ENCODE measurements at regions not wholly inside any gene's neighbourhood (a gene's known extent, or its start where the extent isn't known, plus 50 kb on each side); places are given as distances from the start of the nearest gene placed in this dataset.
"Not testable (repeated sequence)": the region's sequence is repeated elsewhere in the genome, so short reads cannot be mapped to it uniquely, and the experiment has no call there.

DNA sequence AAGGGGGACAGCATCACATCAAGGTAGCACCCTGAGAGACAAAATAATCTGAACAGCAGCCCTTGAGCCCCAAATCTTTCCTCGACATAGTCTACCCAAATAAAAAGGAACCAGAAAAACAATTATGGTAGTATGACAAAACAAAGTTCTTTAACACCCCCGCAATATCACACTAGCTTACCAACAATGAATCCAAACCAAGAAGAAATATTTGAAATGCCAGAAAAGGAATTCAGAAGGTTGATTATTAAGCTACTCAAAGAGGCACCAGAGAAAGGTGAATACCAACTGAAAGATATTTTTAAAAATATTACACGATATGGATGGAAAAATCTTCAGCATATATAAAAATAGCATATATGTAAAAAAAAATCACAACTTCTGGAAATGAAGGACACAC lies 252.9 kb upstream of the SLITRK6 start:
- no peak for DNase-seq (ENCODE audit: low read depth in 3 of 3, low spot score in 2 of 3)

GRCh38 chr13:86051134-86052103 lies 252.2 kb upstream of the SLITRK6 start:
- DNase-seq (ENCODE audit: low read depth in 3 of 3, low spot score in 2 of 3), result no peak

GRCh38 chr13:86038490-86038889 lies 239.3 kb upstream of the SLITRK6 start:
- no peak for DNase-seq (ENCODE audit: low read depth in 3 of 3, low spot score in 2 of 3)

- peak; percentile 33 to 56 (median 41) for DNase-seq (ENCODE audit: low read depth in 3 of 3, low spot score in 2 of 3)
These were observed 221.3 kb upstream of the SLITRK6 start for GRCh38 chr13:86020351-86021002.

- no peak for DNase-seq (ENCODE audit: low read depth in 3 of 3, low spot score in 2 of 3)
These were observed 207.1 kb upstream of the SLITRK6 start for GRCh38 chr13:86006317-86006716.

DNA sequence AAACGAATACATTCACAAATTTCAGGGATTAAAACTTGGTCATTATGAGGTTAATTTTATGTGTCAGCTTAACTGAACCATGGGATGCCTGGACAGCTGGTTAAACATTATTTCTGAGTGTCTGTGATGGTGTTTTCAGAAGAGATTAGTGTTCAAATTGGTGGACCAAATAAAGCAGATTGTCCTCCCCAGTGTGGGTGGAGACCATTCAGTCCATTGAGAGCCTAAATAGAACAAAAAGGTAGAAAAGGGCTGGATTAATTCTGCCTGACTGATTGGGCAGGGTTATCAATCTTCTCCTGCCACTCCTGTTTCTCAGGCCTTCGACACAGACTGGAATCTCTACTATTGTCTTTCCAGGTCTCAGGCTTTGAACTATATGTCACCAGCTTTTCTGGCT lies 203.8 kb upstream of the SLITRK6 start:
- DNase-seq (ENCODE audit: low read depth in 3 of 3, low spot score in 2 of 3), result peak in 1 of 3 donors; percentile 1

GRCh38 chr13:86000546-86000945 lies 201.3 kb upstream of the SLITRK6 start:
- DNase-seq (ENCODE audit: low read depth in 3 of 3, low spot score in 2 of 3), result no peak

GRCh38 chr13:85997587-85997986 lies 198.4 kb upstream of the SLITRK6 start:
- DNase-seq (ENCODE audit: low read depth in 3 of 3, low spot score in 2 of 3), result no peak

DNA sequence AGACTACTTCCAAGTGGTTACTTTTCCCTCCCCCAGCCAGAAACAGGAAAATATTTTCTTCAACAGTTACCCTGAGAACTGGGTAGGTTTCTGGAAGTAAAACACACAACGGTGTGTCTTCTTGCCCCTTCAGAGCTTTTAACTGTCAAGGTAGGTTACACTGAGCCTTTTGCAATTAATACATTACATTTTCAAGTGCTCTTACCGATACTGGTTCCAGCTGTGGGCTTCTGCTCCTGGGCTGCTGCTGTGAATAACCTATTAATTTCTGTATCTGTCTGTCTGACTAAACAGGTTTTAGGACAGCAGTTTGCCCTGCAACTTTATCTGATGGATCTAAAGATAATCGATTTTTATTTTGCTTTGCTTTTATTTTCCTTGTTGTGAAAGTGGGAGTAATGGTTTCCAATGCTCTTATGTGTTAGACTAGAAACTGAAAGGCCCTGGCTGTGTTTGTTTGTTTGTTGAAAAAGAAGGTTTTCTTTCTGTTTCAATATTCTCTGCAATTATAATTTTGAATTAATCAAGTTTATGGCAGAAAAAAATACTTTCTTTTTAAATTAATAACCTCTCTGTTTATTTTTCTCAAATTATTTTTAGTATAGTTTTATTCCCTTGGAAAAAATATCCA lies 196.7 kb upstream of the SLITRK6 start:
- no peak for DNase-seq (ENCODE audit: low read depth in 3 of 3, low spot score in 2 of 3)

DNA sequence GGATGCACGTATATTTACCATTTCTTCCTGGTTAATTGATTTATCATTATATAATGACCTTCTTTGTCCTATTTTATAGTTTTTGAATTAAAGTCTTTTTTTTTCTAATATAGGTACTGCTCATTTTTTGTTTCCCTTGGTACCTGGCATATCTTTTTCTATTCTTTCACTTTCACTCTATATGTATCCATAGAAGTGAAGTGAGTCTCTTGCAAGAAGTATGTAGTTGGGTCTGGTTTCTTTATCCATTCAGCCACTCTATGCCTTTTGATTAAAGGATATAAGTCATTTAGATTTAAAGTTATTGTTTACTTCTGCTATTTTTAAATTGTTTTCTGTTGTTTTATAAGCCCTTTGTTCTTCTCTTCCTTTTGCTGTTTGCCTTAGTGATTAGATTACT lies 194.3 kb upstream of the SLITRK6 start:
- no peak for DNase-seq (ENCODE audit: low read depth in 3 of 3, low spot score in 2 of 3)

DNA sequence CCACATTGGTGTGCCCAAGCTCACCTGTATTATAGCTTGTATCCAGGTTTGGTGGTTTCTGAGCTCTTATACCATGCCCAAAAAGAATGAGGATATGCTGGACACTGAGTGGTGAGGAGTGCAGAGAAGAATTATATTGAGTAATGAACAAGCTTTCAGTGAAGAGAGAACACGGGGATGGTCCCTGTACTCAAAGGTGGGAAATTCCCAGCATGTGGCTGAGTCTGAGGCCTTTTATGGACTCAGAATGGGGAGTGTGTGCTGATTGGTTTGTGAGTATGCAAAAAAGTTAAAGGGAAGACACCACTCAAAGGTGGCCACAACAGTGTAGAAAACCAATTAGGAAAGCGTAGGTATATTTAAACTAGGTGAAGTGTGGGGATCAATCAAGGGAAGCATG lies 191.2 kb upstream of the SLITRK6 start:
- no peak for DNase-seq (ENCODE audit: low read depth in 3 of 3, low spot score in 2 of 3)

- DNase-seq (ENCODE audit: low read depth in 3 of 3, low spot score in 2 of 3), result no peak
These were observed 186.6 kb upstream of the SLITRK6 start for GRCh38 chr13:85985797-85986196.

DNA sequence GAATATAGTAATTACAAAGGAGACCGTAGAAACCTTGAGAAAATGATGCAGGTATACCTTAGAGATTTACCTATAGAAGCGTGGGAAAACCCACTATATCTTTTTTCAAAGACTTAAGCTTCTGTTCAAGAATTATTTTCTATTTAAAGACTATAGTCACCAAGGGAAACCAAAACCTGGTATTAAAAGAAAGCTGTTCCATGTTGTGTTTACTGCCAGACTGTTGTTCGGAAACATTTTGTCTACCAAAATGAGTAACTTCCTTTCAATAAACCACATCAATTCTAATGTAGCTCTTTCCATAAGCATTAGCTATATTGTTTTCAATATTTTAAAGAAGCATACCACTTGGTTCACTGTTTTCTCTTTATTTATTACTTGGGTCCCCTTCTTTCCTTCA lies 182.9 kb upstream of the SLITRK6 start:
- no peak for DNase-seq (ENCODE audit: low read depth in 3 of 3, low spot score in 2 of 3)

GRCh38 chr13:85980447-85980846 lies 181.2 kb upstream of the SLITRK6 start:
- DNase-seq (ENCODE audit: low read depth in 3 of 3, low spot score in 2 of 3), result not testable (repeated sequence)

- no peak for DNase-seq (ENCODE audit: low read depth in 3 of 3, low spot score in 2 of 3)
These were observed 177.0 kb upstream of the SLITRK6 start for GRCh38 chr13:85976242-85976641.

GRCh38 chr13:85974608-85975366 lies 175.6 kb upstream of the SLITRK6 start:
- DNase-seq (ENCODE audit: low read depth in 3 of 3, low spot score in 2 of 3), result no peak

DNA sequence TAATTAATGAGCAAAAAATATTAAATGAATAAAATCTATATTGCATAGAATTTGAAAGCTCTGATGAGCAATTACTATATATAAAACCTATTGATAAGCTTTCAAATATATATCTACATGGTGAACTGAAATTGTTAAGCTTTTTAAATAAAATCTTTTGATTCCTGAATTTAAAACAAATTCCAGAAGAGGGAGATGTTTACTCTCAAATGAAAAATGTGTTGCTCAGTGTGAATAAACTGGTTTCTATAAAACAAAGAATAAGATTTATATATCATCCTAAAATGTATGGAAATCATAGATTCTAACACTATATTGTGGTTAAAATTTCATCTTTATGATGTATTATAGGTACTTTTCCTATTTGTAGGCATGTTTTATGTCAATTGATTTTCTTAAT lies 171.5 kb upstream of the SLITRK6 start:
- DNase-seq (ENCODE audit: low read depth in 3 of 3, low spot score in 2 of 3), result no peak

- DNase-seq (ENCODE audit: low read depth in 3 of 3, low spot score in 2 of 3), result no peak
These were observed 170.1 kb upstream of the SLITRK6 start for GRCh38 chr13:85969331-85969730.

GRCh38 chr13:85935868-85936467 lies 136.7 kb upstream of the SLITRK6 start:
- no peak for DNase-seq (ENCODE audit: low read depth in 3 of 3, low spot score in 2 of 3)

GRCh38 chr13:85930108-85930507 lies 130.9 kb upstream of the SLITRK6 start:
- no peak for DNase-seq (ENCODE audit: low read depth in 3 of 3, low spot score in 2 of 3)

All from right renal cortex interstitium (tissue), 3 donors.